HEK293T (cell line): ENCODE measurements at regions not wholly inside any gene's neighbourhood (a gene's known extent, or its start where the extent isn't known, plus 50 kb on each side); places are given as distances from the start of the nearest gene placed in this dataset.

Experiments
- ARNT ChIP-seq: fragments of 450-650 bp; IDR thresholded peaks from 2 replicates; pipeline ENCODE4 v1.6.1; 2017; ENCODE audit warnings: mild to moderate bottlenecking
- BHLHE40 ChIP-seq: fragments of 450-650 bp; IDR thresholded peaks from 2 replicates; pipeline ENCODE4 v1.6.1; 2016; ENCODE audit warnings: mild to moderate bottlenecking, moderate library complexity, borderline replicate concordance
- CTBP1 ChIP-seq: fragments of 450-650 bp; IDR thresholded peaks from 2 replicates; pipeline ENCODE4 v1.6.1; 2016; ENCODE audit warnings: borderline replicate concordance
- ELF4 ChIP-seq: fragments of 450-650 bp; IDR thresholded peaks from 2 replicates; pipeline ENCODE4 v1.6.1; 2017; ENCODE audit warnings: antibody characterized with exemption
- FOXA1 ChIP-seq: fragments of 450-650 bp; IDR thresholded peaks from 2 replicates; pipeline ENCODE4 v1.6.1; 2016; ENCODE audit warnings: mild to moderate bottlenecking
- FOXK2 ChIP-seq: fragments of 450-650 bp; IDR thresholded peaks from 2 replicates; pipeline ENCODE4 v1.6.1; 2016; ENCODE audit warnings: mild to moderate bottlenecking
- HDGF ChIP-seq: fragments of 450-650 bp; IDR thresholded peaks from 2 replicates; pipeline ENCODE4 v1.6.1; 2017; ENCODE audit warnings: antibody characterized with exemption, borderline replicate concordance
- SP1 ChIP-seq: fragments of 450-650 bp; IDR thresholded peaks from 2 replicates; pipeline ENCODE4 v1.6.1; 2017
- TARDBP ChIP-seq: fragments of 450-650 bp; IDR thresholded peaks from 2 replicates; pipeline ENCODE4 v1.6.1; 2016
- ZNF384 ChIP-seq: fragments of 450-650 bp; IDR thresholded peaks from 2 replicates; pipeline ENCODE4 v1.6.1; 2016

GRCh38 chr16:26491962-26492361, 574.8 kb upstream of the C16orf82 start:
- TF ChIP-seq FOXK2 (no peak), SP1 (no peak), TARDBP (no peak), ZNF384 (no peak), HDGF (no peak), CTBP1 (no peak), ELF4 (no peak), BHLHE40 (no peak), FOXA1 (no peak), ARNT (no peak)
